HG03442 (cell line): ENCODE measurements at regions not wholly inside any gene's neighbourhood (a gene's known extent, or its start where the extent isn't known, plus 50 kb on each side); places are given as distances from the start of the nearest gene placed in this dataset.

Experiments used
- ATAC-seq: cut with Tn5 transposase; IDR thresholded peaks from one replicate; pipeline ENCODE4 v1.9.1; 2021; ENCODE audit warnings: mild to moderate bottlenecking, moderate library complexity; ENCODE audit not compliant: unreplicated experiment

DNA sequence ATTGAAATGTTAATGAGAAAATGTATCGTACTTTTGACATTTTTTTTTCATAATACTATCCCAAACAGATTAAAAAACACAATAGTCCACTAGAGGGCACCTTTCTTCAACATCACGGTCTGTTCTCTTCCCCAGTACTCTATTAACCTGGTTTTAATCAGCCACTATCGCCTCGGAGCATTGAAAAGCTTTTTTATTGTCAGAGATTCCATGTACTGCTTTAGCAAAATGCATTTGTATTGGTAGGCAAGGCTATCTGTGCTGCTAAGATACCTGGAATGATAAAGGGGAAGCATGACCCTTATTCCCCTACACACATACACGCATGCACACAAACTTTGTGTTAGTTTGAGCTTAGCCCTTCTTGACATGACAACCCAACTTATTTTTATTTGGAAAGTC is 160.1 kb upstream of the IL12A start:
- peak; percentile 38 for ATAC-seq

GRCh38 chr3:159829056-159829455 is 159.6 kb upstream of the IL12A start:
- ATAC-seq, result no peak

DNA sequence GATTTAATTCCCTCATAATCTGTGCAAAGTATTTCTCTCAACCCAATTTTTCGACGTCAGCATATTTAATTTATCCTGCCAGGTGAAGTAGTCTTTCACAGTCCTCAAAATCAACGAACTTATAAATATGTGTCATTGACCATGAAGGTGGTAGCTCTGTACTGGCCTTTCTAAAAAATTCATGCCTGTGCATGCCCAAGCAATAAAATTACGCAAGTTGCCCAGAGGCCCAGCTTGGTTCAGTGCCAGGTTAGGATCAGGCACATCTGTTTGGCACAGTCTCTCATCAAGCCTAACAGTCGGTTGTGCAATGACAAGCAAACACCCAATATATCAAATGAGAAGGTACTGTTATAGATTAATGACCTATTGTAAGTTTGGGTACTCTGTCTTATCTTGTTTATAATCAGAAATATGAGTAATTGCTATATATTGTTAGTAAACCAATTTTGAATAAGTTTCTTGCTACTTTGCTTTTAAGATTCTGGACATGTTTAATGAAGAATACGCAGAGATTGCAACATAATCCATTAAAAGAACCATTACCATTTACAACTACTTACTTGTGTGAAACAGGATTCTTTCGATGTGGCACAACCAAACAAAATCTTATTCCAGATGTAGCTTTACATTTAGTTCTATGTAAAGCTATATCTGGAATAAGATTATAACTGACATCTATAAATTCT is 159.0 kb upstream of the IL12A start:
- ATAC-seq, result no peak

DNA sequence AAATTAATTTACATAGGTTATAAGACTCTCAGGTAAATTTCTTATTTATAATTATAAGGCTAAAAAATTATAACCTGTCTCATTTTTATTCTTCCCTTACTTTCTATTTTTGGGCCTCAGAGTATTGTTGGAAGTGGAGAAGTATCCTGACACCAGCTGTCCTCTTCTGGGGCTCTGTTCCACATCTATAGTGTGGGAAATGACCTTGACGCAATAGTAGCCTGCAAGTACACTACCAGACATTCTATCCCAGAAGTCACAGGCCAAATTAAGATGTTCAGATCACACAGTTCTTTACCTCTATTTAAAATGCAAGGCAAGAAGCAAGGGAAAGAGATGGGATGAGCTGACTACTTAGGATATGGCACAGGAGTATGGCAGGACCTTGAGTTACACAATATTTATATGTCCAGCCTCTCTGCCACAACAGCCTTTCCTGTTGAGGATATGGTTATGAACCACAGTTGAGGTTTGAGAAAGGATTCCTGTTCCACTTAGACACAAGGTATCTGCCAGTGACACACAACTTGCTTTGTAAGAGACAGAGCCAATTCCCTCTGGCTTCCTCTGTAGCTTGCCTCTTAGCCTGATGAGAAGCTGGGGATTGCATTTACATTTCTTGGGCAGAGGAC is 158.0 kb upstream of the IL12A start:
- ATAC-seq, result no peak

DNA sequence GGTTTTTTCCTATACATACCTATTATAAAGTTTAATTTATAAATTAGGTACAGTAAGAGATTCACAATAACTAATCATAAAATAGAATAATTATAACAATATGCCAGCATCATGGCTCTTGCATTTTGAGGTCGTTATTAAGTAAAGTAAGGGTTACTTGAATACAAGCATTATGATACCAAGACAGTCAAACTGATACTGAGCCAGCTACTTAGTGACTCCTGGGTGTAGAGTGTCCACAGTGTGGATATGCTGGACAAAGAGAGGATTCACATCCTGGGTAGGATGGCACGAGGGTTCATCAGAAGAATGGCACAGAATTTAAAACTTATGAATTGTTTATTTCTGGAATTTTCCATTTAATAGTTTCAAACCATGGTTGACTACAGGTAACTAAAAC is 157.2 kb upstream of the IL12A start:
- ATAC-seq, result peak; percentile 45

GRCh38 chr3:159832024-159832423 is 156.6 kb upstream of the IL12A start:
- peak; percentile 88 for ATAC-seq

DNA sequence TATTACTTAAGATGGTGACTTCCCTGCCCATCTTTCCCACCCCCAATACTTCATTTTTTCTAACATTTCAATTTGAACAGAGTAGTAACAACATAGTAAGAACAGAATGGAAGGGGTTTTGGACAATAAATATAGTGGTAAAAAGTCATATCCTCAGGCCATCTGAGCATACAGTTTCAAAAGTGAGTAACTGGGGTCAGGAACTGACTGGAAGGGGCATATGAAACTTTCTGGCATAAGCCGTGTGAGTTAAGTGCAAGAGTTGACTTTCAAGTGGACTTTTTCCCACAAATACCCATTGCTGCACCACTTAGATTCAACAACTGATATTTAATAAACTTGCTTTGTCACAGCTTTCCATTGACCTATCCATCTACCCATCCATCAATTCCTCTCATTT is 153.5 kb upstream of the IL12A start:
- ATAC-seq, result no peak

DNA sequence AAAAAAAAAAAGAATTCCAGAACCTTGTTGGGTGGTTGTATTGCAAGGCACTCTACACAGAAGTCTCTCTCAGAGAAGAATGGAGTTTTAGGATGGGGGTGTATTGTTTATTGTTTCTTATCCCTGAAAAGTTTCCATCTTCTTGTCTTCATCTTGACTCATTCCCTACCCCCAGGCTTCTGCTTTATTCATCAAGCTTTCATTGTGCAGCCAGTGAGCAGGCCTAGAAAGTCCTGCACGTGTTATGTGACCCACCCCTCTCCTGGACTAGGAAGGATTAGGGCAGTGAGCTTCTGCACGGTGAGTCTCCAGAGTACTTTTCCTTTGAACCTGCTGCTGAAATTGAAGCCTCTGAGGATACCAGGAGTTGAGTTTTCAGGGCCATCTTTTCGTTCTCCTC is 150.9 kb upstream of the IL12A start:
- no peak for ATAC-seq

GRCh38 chr3:159838938-159839337 is 149.7 kb upstream of the IL12A start:
- ATAC-seq, result no peak

- ATAC-seq, result peak; percentile 54
Observed at GRCh38 chr3:159839561-159840379, 148.9 kb upstream of the IL12A start, which contains the start of gene SCHIP1. Gene SCHIP1, plus strand, starts transcription at chr3:159839861.

GRCh38 chr3:159840703-159841299 is 147.8 kb upstream of the IL12A start:
- ATAC-seq, result no peak

GRCh38 chr3:159841766-159842165 is 146.9 kb upstream of the IL12A start:
- no peak for ATAC-seq

DNA sequence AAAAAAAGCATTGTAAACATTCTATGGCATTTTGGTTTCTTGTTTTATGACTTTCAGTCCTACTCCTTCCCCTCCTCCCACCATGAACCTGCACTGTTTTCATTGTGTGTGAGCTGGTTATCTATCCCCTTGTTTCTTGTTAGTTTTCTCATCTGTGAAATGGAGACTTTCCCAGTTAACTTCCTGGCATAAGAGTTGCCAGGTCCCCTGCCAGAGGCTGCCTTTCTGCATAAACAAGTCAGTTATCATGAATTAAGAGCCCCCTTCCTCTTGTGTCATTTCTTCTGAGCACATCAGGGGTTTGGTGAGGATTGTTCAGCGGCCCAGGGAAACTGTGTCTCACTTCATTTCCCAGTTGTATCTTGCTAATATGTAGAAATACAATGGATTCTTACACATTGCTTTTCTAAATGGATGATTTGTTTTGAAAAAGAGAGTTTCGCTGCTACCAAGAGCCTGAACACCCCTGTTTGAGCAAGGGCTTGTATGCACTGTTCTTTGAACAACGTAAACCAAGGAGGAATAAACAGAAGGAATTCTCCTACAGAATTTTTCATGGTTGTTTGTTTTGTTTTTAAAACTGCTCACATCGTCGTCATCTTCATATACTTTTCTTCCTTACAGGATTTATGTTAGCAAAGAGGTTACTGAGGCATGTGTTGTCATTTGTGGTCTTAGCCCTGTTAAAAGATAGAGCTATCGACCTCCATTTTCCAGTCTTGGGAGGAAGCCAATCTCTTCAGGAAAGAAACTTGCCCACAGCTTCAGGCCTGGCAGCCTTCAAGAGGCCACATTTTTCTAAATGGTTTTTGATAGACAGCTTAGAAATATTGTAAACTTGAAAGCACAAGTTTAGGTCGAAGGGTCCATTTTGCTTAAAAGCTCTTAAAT is 144.6 kb upstream of the IL12A start:
- no peak for ATAC-seq

- ATAC-seq, result no peak
Observed at GRCh38 chr3:159844801-159845261, 143.8 kb upstream of the IL12A start.

- no peak for ATAC-seq
Observed at GRCh38 chr3:159845737-159846136, 142.9 kb upstream of the IL12A start.

- no peak for ATAC-seq
Observed at GRCh38 chr3:159846255-159846654, 142.4 kb upstream of the IL12A start.

GRCh38 chr3:159848348-159849118 is 140.1 kb upstream of the IL12A start:
- no peak for ATAC-seq

- ATAC-seq, result no peak
Observed at GRCh38 chr3:159850481-159850880, 138.2 kb upstream of the IL12A start.

DNA sequence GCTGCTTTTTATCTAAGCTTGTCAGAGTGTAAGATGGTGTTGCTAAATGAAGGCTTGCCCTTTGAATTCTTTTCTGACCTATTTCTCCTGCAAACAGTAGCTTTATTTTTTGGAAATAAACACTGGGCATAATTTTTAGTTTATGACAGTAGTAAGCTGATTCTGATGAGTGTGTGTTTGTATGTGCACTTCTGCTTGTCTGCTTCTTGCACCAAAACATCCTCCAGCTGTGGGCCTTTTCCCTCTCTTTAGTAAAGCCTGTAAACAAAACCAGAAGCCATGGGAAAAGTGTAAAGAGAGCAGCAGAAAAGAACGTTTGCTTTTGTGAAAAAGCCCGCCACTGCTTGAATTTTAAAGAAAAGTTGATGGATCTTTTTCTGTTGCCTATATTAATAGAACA is 136.4 kb upstream of the IL12A start:
- ATAC-seq, result no peak
